Kidney (tissue), 13 donors: ENCODE measurements at regions not wholly inside any gene's neighbourhood (a gene's known extent, or its start where the extent isn't known, plus 50 kb on each side); places are given as distances from the start of the nearest gene placed in this dataset.
A peak's percentile ranks its signal among the peaks of the same experiment; 100 is the strongest.

Experiments used
- DNase-seq, 5 donors: peaks; one replicate each; pipeline ENCODE4 v3.0.0-alpha.2; 2013 to 2020
- FAIRE-seq: peaks from 2 replicates; lab custom pipeline; 2012; peaks lifted over from hg19 to GRCh38; lab: Jason Lieb, UNC
- H3K27ac ChIP-seq, 2 donors: one replicate each; pipeline ENCODE4 v1.7.0; 2013; ENCODE audit warnings: low read depth in 2 of 2, low read length in 2 of 2, inconsistent platforms in 1 of 2
- H3K27me3 ChIP-seq: one replicate; pipeline ENCODE4 v1.7.1; 2013; ENCODE audit warnings: low read length, inconsistent platforms; ENCODE audit not compliant: control insufficient read depth, insufficient read depth
- H3K36me3 ChIP-seq, 3 donors: one replicate each; pipeline versions ENCODE4 v1.7.0 to v1.7.1; 2013; ENCODE audit warnings: low read length in 3 of 3, control low read depth in 1 of 3, inconsistent platforms in 1 of 3; ENCODE audit not compliant: insufficient read depth in 3 of 3, control insufficient read depth in 2 of 3
- H3K4me1 ChIP-seq, 3 donors: one replicate each; pipeline versions ENCODE4 v1.7.0 to v1.7.1; 2013; ENCODE audit warnings: low read length in 3 of 3, inconsistent platforms in 1 of 3, low read depth in 1 of 3; ENCODE audit not compliant: control insufficient read depth in 2 of 3, insufficient read depth in 2 of 3
- H3K4me3 ChIP-seq, 3 donors: one replicate each; pipeline versions ENCODE4 v1.7.0 to v1.8.1; 2013; ENCODE audit warnings: low read length in 3 of 3, control low read depth in 1 of 3, inconsistent platforms in 1 of 3
- H3K9ac ChIP-seq, 3 donors: one replicate each; pipeline versions ENCODE4 v1.7.0 to v1.7.1; 2013; ENCODE audit warnings: low read length in 3 of 3, control low read depth in 1 of 3, inconsistent platforms in 1 of 3
- H3K9me3 ChIP-seq, 3 donors: one replicate each; pipeline versions ENCODE4 v1.7.0 to v1.7.1; 2013; ENCODE audit warnings: low read length in 3 of 3, control low read depth in 1 of 3, inconsistent platforms in 1 of 3; ENCODE audit not compliant: control insufficient read depth in 2 of 3, insufficient read depth in 1 of 3
- intact Hi-C: fragments of 100-400 bp; cut with DNase I; formaldehyde crosslinking; loops from one replicate; pipeline ENCODE4 v1.11.1; 2022
- TF ChIP-seq, protein P1 (sequence below): IDR thresholded peaks from 3 replicates; pipeline ENCODE4 v1.5.1; 2012; ENCODE audit warnings: mild to moderate bottlenecking, moderate library complexity, borderline replicate concordance; ENCODE audit not compliant: insufficient read depth; ENCODE audit errors: extremely low read depth
- donor health status: control.
- donor health status: control.
- donor health status: control.
- donor health status: control.
- donor health status: control.
- donor health status: DM: yes; HTN: yes; CAD: no.
- donor health status: Normal renal cell carcinoma (clear cell type).

DNA sequence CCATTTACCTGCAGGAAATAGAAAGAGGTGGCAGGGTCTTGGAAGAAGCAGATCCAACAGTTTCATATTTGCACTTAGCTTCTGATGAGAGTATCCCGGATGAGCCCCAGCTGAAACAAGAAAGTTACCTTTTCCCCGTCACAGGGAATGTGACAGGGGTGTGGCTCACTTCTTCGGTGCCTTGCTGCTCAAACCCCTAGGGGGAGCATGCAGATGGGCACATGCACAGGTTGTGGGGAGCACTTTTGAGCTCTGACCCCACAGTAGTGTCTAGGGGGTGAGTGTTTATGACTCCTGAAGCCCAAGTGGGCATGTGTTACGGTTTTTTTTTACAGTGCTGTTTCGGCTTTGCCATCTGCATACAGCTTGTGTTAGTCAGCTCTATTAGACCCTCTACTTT lies 1221.0 kb downstream of the JRKL start:
- no peak overlapping the region for H3K4me3 ChIP-seq
- H3K9ac ChIP-seq: no peak overlapping the region
- FAIRE-seq (no peak), DNase-seq (no peak)
- H3K36me3 ChIP-seq: no peaks in the 10 kb centered on the region
- intact Hi-C loops: no loop called here
- H3K27ac ChIP-seq: no peak overlapping the region
- peaks cover 0 to 10% (median 0%) of the 10 kb centered on the region in 3 donors for H3K9me3 ChIP-seq
- no peaks in the 10 kb centered on the region for H3K27me3 ChIP-seq
- TF ChIP-seq, protein P1, sequence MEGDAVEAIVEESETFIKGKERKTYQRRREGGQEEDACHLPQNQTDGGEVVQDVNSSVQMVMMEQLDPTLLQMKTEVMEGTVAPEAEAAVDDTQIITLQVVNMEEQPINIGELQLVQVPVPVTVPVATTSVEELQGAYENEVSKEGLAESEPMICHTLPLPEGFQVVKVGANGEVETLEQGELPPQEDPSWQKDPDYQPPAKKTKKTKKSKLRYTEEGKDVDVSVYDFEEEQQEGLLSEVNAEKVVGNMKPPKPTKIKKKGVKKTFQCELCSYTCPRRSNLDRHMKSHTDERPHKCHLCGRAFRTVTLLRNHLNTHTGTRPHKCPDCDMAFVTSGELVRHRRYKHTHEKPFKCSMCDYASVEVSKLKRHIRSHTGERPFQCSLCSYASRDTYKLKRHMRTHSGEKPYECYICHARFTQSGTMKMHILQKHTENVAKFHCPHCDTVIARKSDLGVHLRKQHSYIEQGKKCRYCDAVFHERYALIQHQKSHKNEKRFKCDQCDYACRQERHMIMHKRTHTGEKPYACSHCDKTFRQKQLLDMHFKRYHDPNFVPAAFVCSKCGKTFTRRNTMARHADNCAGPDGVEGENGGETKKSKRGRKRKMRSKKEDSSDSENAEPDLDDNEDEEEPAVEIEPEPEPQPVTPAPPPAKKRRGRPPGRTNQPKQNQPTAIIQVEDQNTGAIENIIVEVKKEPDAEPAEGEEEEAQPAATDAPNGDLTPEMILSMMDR: no peak
- H3K4me1 ChIP-seq: no peaks in the 10 kb centered on the region

DNA sequence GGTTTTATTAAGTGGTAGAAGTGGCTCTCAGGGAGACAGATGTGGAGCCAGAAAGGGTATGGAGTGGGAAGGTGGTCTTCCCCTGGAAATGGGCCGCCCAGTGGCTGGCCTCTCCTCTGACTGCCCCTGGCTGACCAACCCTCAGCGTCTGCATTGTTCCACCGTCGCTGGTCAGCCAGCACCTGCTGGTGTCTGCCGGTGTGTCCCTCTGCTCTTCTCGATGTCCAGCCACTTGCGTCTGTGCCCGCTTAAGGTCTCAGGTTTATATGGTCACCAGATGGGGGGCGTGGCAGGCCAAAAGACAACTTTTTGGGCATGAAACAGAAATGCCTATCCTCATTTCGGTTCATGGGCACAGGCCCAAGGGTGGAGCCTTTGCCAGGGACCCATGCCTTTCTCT lies 1221.5 kb downstream of the JRKL start:
- DNase-seq (no peak), FAIRE-seq (no peak)
- peaks cover 0 to 11% (median 0%) of the 10 kb centered on the region in 3 donors for H3K9me3 ChIP-seq
- H3K27me3 ChIP-seq: no peaks in the 10 kb centered on the region
- no peak overlapping the region for H3K27ac ChIP-seq
- no peaks in the 10 kb centered on the region for H3K4me1 ChIP-seq
- no peaks in the 10 kb centered on the region for H3K36me3 ChIP-seq
- TF ChIP-seq, protein P1: no peak
- no peak overlapping the region for H3K4me3 ChIP-seq
- H3K9ac ChIP-seq: no peak overlapping the region
- intact Hi-C loops: no loop called here

DNA sequence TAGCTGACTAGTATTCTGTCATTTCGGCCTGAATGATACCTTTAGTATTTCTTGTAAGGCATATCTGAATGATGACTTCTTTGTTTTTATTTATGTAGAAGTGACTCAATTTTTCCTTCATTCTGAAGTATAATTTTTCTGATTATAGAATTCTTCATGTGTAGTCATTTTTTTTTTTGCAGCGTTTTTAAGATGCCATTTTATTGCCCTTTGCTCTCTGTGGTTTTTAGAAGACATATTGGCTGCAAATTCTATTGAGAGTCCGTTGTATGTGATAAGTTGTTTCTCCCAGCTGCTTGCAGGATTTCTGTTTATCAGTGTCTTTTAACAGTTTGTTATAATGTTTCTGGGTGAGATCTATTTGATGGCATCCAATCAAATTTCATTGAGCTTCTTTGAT lies 1224.8 kb downstream of the JRKL start:
- Histone ChIP-seq H3K4me3 (no peak overlapping the region), H3K27ac (no peak overlapping the region), H3K9ac (no peak overlapping the region), H3K9me3 (peaks cover 0 to 16% (median 2%) of the 10 kb centered on the region in 3 donors), H3K27me3 (no peaks in the 10 kb centered on the region), H3K4me1 (no peaks in the 10 kb centered on the region), H3K36me3 (no peaks in the 10 kb centered on the region)
- intact Hi-C loops: no loop called here
- no peak for DNase-seq
- TF ChIP-seq, protein P1: no peak
- FAIRE-seq: peak; percentile 27

DNA sequence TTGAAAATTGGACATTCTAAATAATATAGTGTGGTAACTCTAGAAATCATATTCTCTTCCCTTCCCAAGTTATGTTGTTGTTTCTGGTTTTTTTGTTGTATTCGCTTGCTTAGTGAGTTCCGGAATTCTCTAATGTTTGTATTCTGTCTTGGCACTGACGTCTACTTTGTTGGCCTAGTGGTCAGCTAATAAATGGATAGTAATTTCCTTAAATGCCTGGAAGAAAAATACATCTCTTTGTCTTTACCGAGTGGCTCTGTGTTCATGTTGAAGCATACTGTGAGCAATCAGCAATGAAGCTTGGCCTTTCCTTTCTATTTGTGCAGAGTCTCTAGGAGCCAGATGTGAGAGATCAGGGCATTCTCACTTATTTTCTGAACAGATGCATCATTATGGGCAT lies 1225.7 kb downstream of the JRKL start:
- Histone ChIP-seq H3K9me3 (peaks cover 0 to 12% (median 2%) of the 10 kb centered on the region in 3 donors), H3K4me1 (no peaks in the 10 kb centered on the region), H3K9ac (no peak overlapping the region), H3K27ac (no peak overlapping the region), H3K4me3 (no peak overlapping the region), H3K27me3 (no peaks in the 10 kb centered on the region), H3K36me3 (no peaks in the 10 kb centered on the region)
- TF ChIP-seq, protein P1: no peak
- DNase-seq (no peak), FAIRE-seq (no peak)
- intact Hi-C loops: no loop called here
